HCT116 (cell line): ENCODE measurements at regions not wholly inside any gene's neighbourhood (a gene's known extent, or its start where the extent isn't known, plus 50 kb on each side); places are given as distances from the start of the nearest gene placed in this dataset.

Experiments used
- ATAC-seq: fragments of 200-7000 bp; cut with Tn5 transposase; 2 replicates; pipeline ENCODE4 v1.9.1; 2020; ENCODE audit warnings: mild to moderate bottlenecking, moderate library complexity
- BruUV-seq: library from RNA; stranded (reverse); fragments of 400-500 nt; replicated peaks from 2 replicates; lab custom pipeline; 2021; lab: Mats Ljungman, UMichigan
- CTCF ChIA-PET: fragments of 300-600 bp; sonication (Branson Sonifier 250); formaldehyde crosslinking; loops from one replicate; lab custom pipeline; 2021; ENCODE audit warnings: antibody characterized with exemption; lab: Charles Lee
- POLR2A ChIA-PET: fragments of 300-600, 350-600 bp; sonication (Branson Sonifier 250); formaldehyde crosslinking; loops from one replicate; lab custom pipeline; 2021; ENCODE audit warnings: antibody characterized with exemption; lab: Charles Lee
- RAD21 ChIA-PET, 2 experiments: fragments of 300-600 bp; sonication (Branson Sonifier 250); formaldehyde crosslinking; loops; one replicate each; lab custom pipeline; 2023; ENCODE audit warnings: low total read pairs in 2 of 2; ENCODE audit not compliant: uncharacterized antibody in 2 of 2, unreplicated experiment in 2 of 2, low non-redundant PET in 1 of 2; lab: Charles Lee
- DNase-seq: peaks from one replicate; pipeline ENCODE4 v3.0.0-alpha.2; 2010; ENCODE audit warnings: low read depth, low spot score
- H2AFZ ChIP-seq: fragments of 200-600 bp; shearing (Covaris generic), sonication (generic); 2 replicates; pipeline ENCODE4 v1.6.1; 2017; ENCODE audit warnings: low read depth, mixed run types, mixed read lengths, antibody characterized with exemption, low read length; ENCODE audit not compliant: poor library complexity, severe bottlenecking
- H3K27ac ChIP-seq: 2 replicates; pipeline ENCODE4 v1.5.1; 2012; ENCODE audit warnings: low read depth, low read length
- H3K27me3 ChIP-seq: fragments of 200-600 bp; sonication (generic); 2 replicates; pipeline ENCODE4 v1.6.1; 2016; ENCODE audit warnings: mixed run types, low read length, mixed read lengths; ENCODE audit not compliant: insufficient read depth
- H3K36me3 ChIP-seq, 2 experiments: fragments of 200-500 bp in 1 of 2; fragments of 200-600 bp in 1 of 2; sonication (Bioruptor generic) in 1 of 2; sonication (generic) in 1 of 2; 2 replicates each; pipeline versions ENCODE4 v1.5.1 to v1.6.1; 2014 to 2016; ENCODE audit warnings: low read length in 2 of 2, inconsistent platforms in 1 of 2, mixed read lengths in 1 of 2, mixed run types in 1 of 2; ENCODE audit not compliant: insufficient read depth in 2 of 2, control insufficient read depth in 1 of 2
- H3K4me1 ChIP-seq, 2 experiments: fragments of 200-600 bp in 1 of 2; sonication (generic) in 1 of 2; 2 replicates each; pipeline versions ENCODE4 v1.5.1 to v1.6.1; 2012 to 2017; ENCODE audit warnings: low read length in 2 of 2, inconsistent platforms in 1 of 2, mild to moderate bottlenecking in 1 of 2, mixed read lengths in 1 of 2, mixed run types in 1 of 2, moderate library complexity in 1 of 2; ENCODE audit not compliant: insufficient read depth in 2 of 2, control insufficient read depth in 1 of 2
- H3K4me2 ChIP-seq: fragments of 200-600 bp; sonication (generic); 2 replicates; pipeline ENCODE4 v1.6.1; 2017; ENCODE audit warnings: mixed run types, low read length, mixed read lengths
- H3K4me3 ChIP-seq, 2 experiments: fragments of 200-600 bp in 1 of 2; sonication (generic) in 1 of 2; replicated peaks in 1 of 2; 2 replicates each; pipeline ENCODE4 v1.5.1; 2011 to 2016; ENCODE audit warnings: low read length in 2 of 2, control low read depth in 1 of 2, low read depth in 1 of 2, mild to moderate bottlenecking in 1 of 2, mixed read lengths in 1 of 2, mixed run types in 1 of 2
- H3K79me2 ChIP-seq: fragments of 200-600 bp; sonication (generic); 2 replicates; pipeline ENCODE4 v1.6.1; 2017; ENCODE audit warnings: mild to moderate bottlenecking, mixed run types, low read length, moderate library complexity, mixed read lengths; ENCODE audit not compliant: insufficient read depth
- H3K9ac ChIP-seq: fragments of 200-600 bp; sonication (generic); 2 replicates; pipeline ENCODE4 v1.6.1; 2016; ENCODE audit warnings: low read length, mixed read lengths
- H3K9me2 ChIP-seq: fragments of 200-600 bp; sonication (generic), shearing (Covaris generic); 2 replicates; pipeline ENCODE4 v1.6.1; 2017; ENCODE audit warnings: mixed run types, mild to moderate bottlenecking, moderate library complexity; ENCODE audit not compliant: insufficient read depth
- H3K9me3 ChIP-seq, 2 experiments: fragments of 200-500 bp in 1 of 2; fragments of 200-600 bp in 1 of 2; sonication (Bioruptor generic) in 1 of 2; sonication (generic) in 1 of 2; 2 replicates each; pipeline ENCODE4 v1.6.1; 2014 to 2017; ENCODE audit warnings: low read length in 2 of 2, mixed read lengths in 2 of 2, inconsistent platforms in 1 of 2, low read depth in 1 of 2, mild to moderate bottlenecking in 1 of 2, mixed run types in 1 of 2, moderate library complexity in 1 of 2; ENCODE audit not compliant: control insufficient read depth in 1 of 2, insufficient read depth in 1 of 2
- H4K20me1 ChIP-seq: fragments of 200-600 bp; sonication (generic), shearing (Covaris generic); 2 replicates; pipeline ENCODE4 v1.6.1; 2017; ENCODE audit warnings: mixed run types, mild to moderate bottlenecking, moderate library complexity; ENCODE audit not compliant: insufficient read depth
- CBX3 ChIP-seq: IDR thresholded peaks from 2 replicates; pipeline ENCODE4 v1.6.1; 2012; ENCODE audit warnings: low read depth
- CEBPB ChIP-seq: IDR thresholded peaks from 2 replicates; pipeline ENCODE4 v1.6.1; 2012; ENCODE audit warnings: low read depth
- EGR1 ChIP-seq: IDR thresholded peaks from 2 replicates; pipeline ENCODE4 v1.6.1; 2012; ENCODE audit warnings: low read depth
- EZH2phosphoT487 ChIP-seq: fragments of 200-600 bp; IDR thresholded peaks from 2 replicates; pipeline ENCODE4 v1.6.1; 2018; ENCODE audit warnings: antibody characterized with exemption, borderline replicate concordance
- FOSL1 ChIP-seq: IDR thresholded peaks from 2 replicates; pipeline ENCODE4 v1.6.1; 2012; ENCODE audit warnings: low read depth
- MAX ChIP-seq: IDR thresholded peaks from 2 replicates; pipeline ENCODE4 v1.6.1; 2012
- POLR2A ChIP-seq: IDR thresholded peaks from 2 replicates; pipeline ENCODE4 v1.7.0; 2011; ENCODE audit warnings: borderline replicate concordance; ENCODE audit not compliant: insufficient read depth, insufficient read length; ENCODE audit errors: extremely low read depth
- RAD21 ChIP-seq: IDR thresholded peaks from 2 replicates; pipeline ENCODE4 v1.6.1; 2012; ENCODE audit warnings: low read depth, mild to moderate bottlenecking
- ZFX ChIP-seq: fragments of 450-650 bp; IDR thresholded peaks from 2 replicates; pipeline ENCODE4 v1.6.1; 2017
- ZNF274 ChIP-seq: fragments of 200-500 bp; sonication (Bioruptor generic); IDR thresholded peaks from 2 replicates; pipeline ENCODE4 v1.6.1; 2014; ENCODE audit warnings: mild to moderate bottlenecking, low read depth, low read length, inconsistent platforms
- intact Hi-C: fragments of 100-400 bp; cut with micrococcal nuclease; formaldehyde crosslinking; loops from 2 replicates; pipeline ENCODE4 v1.10.0; 2022
- TF ChIP-seq, protein P1 (sequence below): IDR thresholded peaks from 2 replicates; pipeline ENCODE4 v1.6.1; 2011; ENCODE audit warnings: mild to moderate bottlenecking, low read length, moderate library complexity; ENCODE audit not compliant: insufficient replicate concordance; ENCODE audit errors: extremely low read depth
- TF ChIP-seq, protein P2 (sequence below): IDR thresholded peaks from 2 replicates; pipeline ENCODE4 v1.6.1; 2012
- TF ChIP-seq, protein P3 (sequence below): IDR thresholded peaks from 2 replicates; pipeline ENCODE4 v1.6.1; 2012; ENCODE audit warnings: low read depth

- intact Hi-C loops, result no loop called here
- ATAC-seq (no peak), DNase-seq (no peak)
- no peaks in the 10 kb centered on the region for H3K9me2 ChIP-seq
- H3K4me1 ChIP-seq, result peaks cover 0 to 4% of the 10 kb centered on the region in 2 experiments; a peak in 1 of 4 replicates
- H3K36me3 ChIP-seq, result no peaks in the 10 kb centered on the region
- no peaks in the 10 kb centered on the region for H3K79me2 ChIP-seq
- TF ChIP-seq POLR2A, result no peak
- no peak for TF ChIP-seq ZNF274
- H3K4me3 ChIP-seq, result no peak overlapping the region
- H3K9me3 ChIP-seq, result no peaks in the 10 kb centered on the region
- no TSS peak for BruUV-seq
- ChIA-PET POLR2A (no interaction called here), CTCF (no interaction called here), RAD21 (no interaction called here)
- H4K20me1 ChIP-seq, result no peaks in the 10 kb centered on the region
- H3K4me2 ChIP-seq, result no peak overlapping the region
- no peaks in the 10 kb centered on the region for H3K27me3 ChIP-seq
- H3K9ac ChIP-seq, result no peak overlapping the region
- no peak overlapping the region for H2AFZ ChIP-seq
- no peak overlapping the region for H3K27ac ChIP-seq
Observed at GRCh38 chr4:153948041-153948440, 159.2 kb upstream of the SFRP2 start.

DNA sequence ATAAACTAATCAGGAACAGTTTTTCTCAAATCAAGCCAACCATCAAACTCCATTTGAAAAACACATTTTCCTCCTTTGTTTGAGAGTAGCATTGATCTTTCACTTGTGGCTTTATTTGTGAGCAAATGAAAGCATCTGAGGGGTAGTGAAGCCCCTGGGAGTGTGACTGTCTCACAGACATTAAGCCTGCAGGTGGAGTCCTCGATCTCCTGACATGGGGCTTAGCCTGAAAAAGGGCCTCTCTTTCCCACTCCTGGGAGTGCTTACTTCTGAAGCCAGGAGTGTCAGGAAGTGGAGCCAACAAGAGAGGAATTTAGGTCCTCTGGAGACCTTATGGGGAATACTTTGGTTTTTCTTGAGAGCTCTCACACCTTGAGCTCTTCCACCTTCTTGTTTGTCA, 158.2 kb upstream of the SFRP2 start:
- Histone ChIP-seq H3K4me3 (no peak overlapping the region), H3K36me3 (no peaks in the 10 kb centered on the region), H3K9ac (no peak overlapping the region), H3K79me2 (no peaks in the 10 kb centered on the region), H3K9me3 (no peaks in the 10 kb centered on the region), H3K4me1 (peaks cover 0 to 4% of the 10 kb centered on the region in 2 experiments; a peak in 1 of 4 replicates), H3K9me2 (no peaks in the 10 kb centered on the region), H3K27ac (no peak overlapping the region), H4K20me1 (no peaks in the 10 kb centered on the region), H3K4me2 (no peak overlapping the region), H3K27me3 (no peaks in the 10 kb centered on the region), H2AFZ (no peak overlapping the region)
- intact Hi-C loops, result no loop called here
- no peak for DNase-seq
- TF ChIP-seq, protein P1, sequence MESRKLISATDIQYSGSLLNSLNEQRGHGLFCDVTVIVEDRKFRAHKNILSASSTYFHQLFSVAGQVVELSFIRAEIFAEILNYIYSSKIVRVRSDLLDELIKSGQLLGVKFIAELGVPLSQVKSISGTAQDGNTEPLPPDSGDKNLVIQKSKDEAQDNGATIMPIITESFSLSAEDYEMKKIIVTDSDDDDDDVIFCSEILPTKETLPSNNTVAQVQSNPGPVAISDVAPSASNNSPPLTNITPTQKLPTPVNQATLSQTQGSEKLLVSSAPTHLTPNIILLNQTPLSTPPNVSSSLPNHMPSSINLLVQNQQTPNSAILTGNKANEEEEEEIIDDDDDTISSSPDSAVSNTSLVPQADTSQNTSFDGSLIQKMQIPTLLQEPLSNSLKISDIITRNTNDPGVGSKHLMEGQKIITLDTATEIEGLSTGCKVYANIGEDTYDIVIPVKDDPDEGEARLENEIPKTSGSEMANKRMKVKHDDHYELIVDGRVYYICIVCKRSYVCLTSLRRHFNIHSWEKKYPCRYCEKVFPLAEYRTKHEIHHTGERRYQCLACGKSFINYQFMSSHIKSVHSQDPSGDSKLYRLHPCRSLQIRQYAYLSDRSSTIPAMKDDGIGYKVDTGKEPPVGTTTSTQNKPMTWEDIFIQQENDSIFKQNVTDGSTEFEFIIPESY, result no peak
- no peak for TF ChIP-seq MAX
- TF ChIP-seq EZH2phosphoT487, result no peak
- no peak for TF ChIP-seq CBX3
- no peak for TF ChIP-seq CEBPB
- TF ChIP-seq ZFX, result no peak
- TF ChIP-seq, protein P2, sequence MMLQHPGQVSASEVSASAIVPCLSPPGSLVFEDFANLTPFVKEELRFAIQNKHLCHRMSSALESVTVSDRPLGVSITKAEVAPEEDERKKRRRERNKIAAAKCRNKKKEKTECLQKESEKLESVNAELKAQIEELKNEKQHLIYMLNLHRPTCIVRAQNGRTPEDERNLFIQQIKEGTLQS, result no peak
- TF ChIP-seq RAD21, result no peak
- TF ChIP-seq FOSL1, result no peak
- TF ChIP-seq, protein P3, sequence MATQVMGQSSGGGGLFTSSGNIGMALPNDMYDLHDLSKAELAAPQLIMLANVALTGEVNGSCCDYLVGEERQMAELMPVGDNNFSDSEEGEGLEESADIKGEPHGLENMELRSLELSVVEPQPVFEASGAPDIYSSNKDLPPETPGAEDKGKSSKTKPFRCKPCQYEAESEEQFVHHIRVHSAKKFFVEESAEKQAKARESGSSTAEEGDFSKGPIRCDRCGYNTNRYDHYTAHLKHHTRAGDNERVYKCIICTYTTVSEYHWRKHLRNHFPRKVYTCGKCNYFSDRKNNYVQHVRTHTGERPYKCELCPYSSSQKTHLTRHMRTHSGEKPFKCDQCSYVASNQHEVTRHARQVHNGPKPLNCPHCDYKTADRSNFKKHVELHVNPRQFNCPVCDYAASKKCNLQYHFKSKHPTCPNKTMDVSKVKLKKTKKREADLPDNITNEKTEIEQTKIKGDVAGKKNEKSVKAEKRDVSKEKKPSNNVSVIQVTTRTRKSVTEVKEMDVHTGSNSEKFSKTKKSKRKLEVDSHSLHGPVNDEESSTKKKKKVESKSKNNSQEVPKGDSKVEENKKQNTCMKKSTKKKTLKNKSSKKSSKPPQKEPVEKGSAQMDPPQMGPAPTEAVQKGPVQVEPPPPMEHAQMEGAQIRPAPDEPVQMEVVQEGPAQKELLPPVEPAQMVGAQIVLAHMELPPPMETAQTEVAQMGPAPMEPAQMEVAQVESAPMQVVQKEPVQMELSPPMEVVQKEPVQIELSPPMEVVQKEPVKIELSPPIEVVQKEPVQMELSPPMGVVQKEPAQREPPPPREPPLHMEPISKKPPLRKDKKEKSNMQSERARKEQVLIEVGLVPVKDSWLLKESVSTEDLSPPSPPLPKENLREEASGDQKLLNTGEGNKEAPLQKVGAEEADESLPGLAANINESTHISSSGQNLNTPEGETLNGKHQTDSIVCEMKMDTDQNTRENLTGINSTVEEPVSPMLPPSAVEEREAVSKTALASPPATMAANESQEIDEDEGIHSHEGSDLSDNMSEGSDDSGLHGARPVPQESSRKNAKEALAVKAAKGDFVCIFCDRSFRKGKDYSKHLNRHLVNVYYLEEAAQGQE, result no peak
- no peak for TF ChIP-seq ZNF274
- TF ChIP-seq EGR1, result no peak
- ChIA-PET RAD21 (no interaction called here), CTCF (no interaction called here), POLR2A (no interaction called here)
- BruUV-seq, result no TSS peak
- ATAC-seq, result no peak
